ENCODE measurements at regions not wholly inside any gene's neighbourhood (a gene's known extent, or its start where the extent isn't known, plus 50 kb on each side); places are given as distances from the start of the nearest gene placed in this dataset.

- DNase-seq (ENCODE audit: low read depth), result no peak
Observed at GRCh38 chr10:132485391-132485790, 52.2 kb upstream of the INPP5A start.

- DNase-seq (ENCODE audit: low read depth), result no peak
Observed at GRCh38 chr10:132486539-132487121, 51.0 kb upstream of the INPP5A start.

- no peak for DNase-seq (ENCODE audit: low read depth)
Observed at GRCh38 chr10:132487241-132488135, 50.1 kb upstream of the INPP5A start.
